Middle frontal gyrus (tissue), 1 donor: ENCODE measurements at regions not wholly inside any gene's neighbourhood (a gene's known extent, or its start where the extent isn't known, plus 50 kb on each side); places are given as distances from the start of the nearest gene placed in this dataset.

Experiments
- DNase-seq: peaks from one replicate; pipeline ENCODE4 v3.0.0-alpha.2; 2015; ENCODE audit warnings: low spot score; ENCODE audit errors: extremely low spot score

GRCh38 chr4:45985038-45985437 is 138.8 kb downstream of the GABRG1 start:
- DNase-seq = no peak

GRCh38 chr4:45971108-45971507 is 152.7 kb downstream of the GABRG1 start:
- DNase-seq = no peak

GRCh38 chr4:45957353-45957752 is 166.5 kb downstream of the GABRG1 start:
- no peak for DNase-seq

GRCh38 chr4:45954276-45954675 is 169.6 kb downstream of the GABRG1 start:
- DNase-seq = no peak

GRCh38 chr4:45951153-45951552 is 172.7 kb downstream of the GABRG1 start:
- no peak for DNase-seq

GRCh38 chr4:45946699-45947098 is 177.2 kb downstream of the GABRG1 start:
- DNase-seq = no peak

- no peak for DNase-seq
These were observed 179.9 kb downstream of the GABRG1 start for GRCh38 chr4:45944000-45944399.

- DNase-seq = no peak
These were observed 184.8 kb downstream of the GABRG1 start for GRCh38 chr4:45939056-45939455.

GRCh38 chr4:45931154-45931553 is 192.7 kb downstream of the GABRG1 start:
- no peak for DNase-seq

GRCh38 chr4:45927641-45928040 is 196.2 kb downstream of the GABRG1 start:
- no peak for DNase-seq

GRCh38 chr4:45925809-45926208 is 198.0 kb downstream of the GABRG1 start:
- DNase-seq = no peak

GRCh38 chr4:45920861-45921260 is 203.0 kb downstream of the GABRG1 start:
- no peak for DNase-seq

- no peak for DNase-seq
These were observed 213.3 kb downstream of the GABRG1 start for GRCh38 chr4:45910511-45910910.

- no peak for DNase-seq
These were observed 225.8 kb downstream of the GABRG1 start for GRCh38 chr4:45897946-45898585.

- DNase-seq = no peak
These were observed 240.4 kb downstream of the GABRG1 start for GRCh38 chr4:45883421-45883820.

GRCh38 chr4:45876235-45876890 is 247.5 kb downstream of the GABRG1 start:
- DNase-seq = no peak

GRCh38 chr4:45869184-45869583 is 254.7 kb downstream of the GABRG1 start:
- no peak for DNase-seq

GRCh38 chr4:45865781-45866180 is 258.1 kb downstream of the GABRG1 start:
- no peak for DNase-seq

- no peak for DNase-seq
These were observed 268.0 kb downstream of the GABRG1 start for GRCh38 chr4:45855857-45856256.

- no peak for DNase-seq
These were observed 277.8 kb downstream of the GABRG1 start for GRCh38 chr4:45846016-45846415.

- no peak for DNase-seq
These were observed 282.1 kb downstream of the GABRG1 start for GRCh38 chr4:45841791-45842190.

GRCh38 chr4:45831692-45832091 is 292.2 kb downstream of the GABRG1 start:
- DNase-seq = no peak

GRCh38 chr4:45803994-45804393 is 319.9 kb downstream of the GABRG1 start:
- DNase-seq = no peak
